Astrocyte (in vitro differentiated cells and primary cell): ENCODE measurements at regions not wholly inside any gene's neighbourhood (a gene's known extent, or its start where the extent isn't known, plus 50 kb on each side); places are given as distances from the start of the nearest gene placed in this dataset.
"Not testable (repeated sequence)": the region's sequence is repeated elsewhere in the genome, so short reads cannot be mapped to it uniquely, and the experiment has no call there.

Experiments
- DNase-seq: peaks from one replicate; pipeline ENCODE4 v3.0.0-alpha.2; 2010; ENCODE audit warnings: low read depth
- FAIRE-seq: peaks from 2 replicates; lab custom pipeline; 2011; peaks lifted over from hg19 to GRCh38; lab: Jason Lieb, UNC
- H2AFZ ChIP-seq: 2 replicates; pipeline ENCODE4 v1.6.0; 2012; ENCODE audit warnings: low read depth, low read length, inconsistent platforms
- H3K27ac ChIP-seq: 2 replicates; pipeline ENCODE4 v1.5.1; 2011; ENCODE audit warnings: low read depth, low read length, inconsistent platforms
- H3K27me3 ChIP-seq: 2 replicates; pipeline ENCODE4 v1.6.0; 2011; ENCODE audit warnings: low read length, inconsistent platforms; ENCODE audit not compliant: insufficient read depth
- H3K36me3 ChIP-seq: 2 replicates; pipeline ENCODE4 v1.5.1; 2011; ENCODE audit warnings: low read length, inconsistent platforms; ENCODE audit not compliant: insufficient read depth
- H3K4me1 ChIP-seq: 2 replicates; pipeline ENCODE4 v1.5.1; 2011; ENCODE audit warnings: low read length, inconsistent platforms; ENCODE audit not compliant: insufficient read depth
- H3K4me2 ChIP-seq: 2 replicates; pipeline ENCODE4 v1.6.0; 2012; ENCODE audit warnings: low read length, inconsistent platforms
- H3K4me3 ChIP-seq: 2 replicates; pipeline ENCODE4 v1.5.1; 2011; ENCODE audit warnings: low read depth, mild to moderate bottlenecking, low read length, inconsistent platforms; ENCODE audit not compliant: insufficient read depth
- H3K79me2 ChIP-seq: 2 replicates; pipeline ENCODE4 v1.6.0; 2012; ENCODE audit warnings: mild to moderate bottlenecking, low read length, inconsistent platforms; ENCODE audit not compliant: insufficient read depth
- H3K9ac ChIP-seq: 2 replicates; pipeline ENCODE4 v1.6.0; 2012; ENCODE audit warnings: mild to moderate bottlenecking, low read length, inconsistent platforms
- H3K9me3 ChIP-seq: 2 replicates; pipeline ENCODE4 v1.5.1; 2012; ENCODE audit warnings: low read depth, mild to moderate bottlenecking, low read length, inconsistent platforms; ENCODE audit not compliant: insufficient read depth
- H4K20me1 ChIP-seq: 2 replicates; pipeline ENCODE4 v1.6.0; 2012; ENCODE audit warnings: low read length, inconsistent platforms; ENCODE audit not compliant: insufficient read depth
- H3K27ac Mint-ChIP-seq: one replicate; pipeline ENCODE4 v1.8.0; 2021; ENCODE audit warnings: mild to moderate bottlenecking, mixed read lengths; ENCODE audit not compliant: unreplicated experiment
- H3K27me3 Mint-ChIP-seq: one replicate; pipeline ENCODE4 v1.8.0; 2021; ENCODE audit warnings: low read depth, mixed read lengths; ENCODE audit not compliant: unreplicated experiment
- H3K36me3 Mint-ChIP-seq: one replicate; pipeline ENCODE4 v1.8.0; 2021; ENCODE audit warnings: low read depth, mixed read lengths; ENCODE audit not compliant: unreplicated experiment
- H3K4me1 Mint-ChIP-seq: one replicate; pipeline ENCODE4 v1.8.0; 2021; ENCODE audit warnings: low read depth, mixed read lengths; ENCODE audit not compliant: unreplicated experiment
- H3K4me3 Mint-ChIP-seq: one replicate; pipeline ENCODE4 v1.8.0; 2021; ENCODE audit warnings: mild to moderate bottlenecking, moderate library complexity, mixed read lengths; ENCODE audit not compliant: unreplicated experiment
- H3K9me3 Mint-ChIP-seq: one replicate; pipeline ENCODE4 v1.8.0; 2021; ENCODE audit warnings: mild to moderate bottlenecking, mixed read lengths; ENCODE audit not compliant: unreplicated experiment
- EZH2 ChIP-seq: IDR thresholded peaks from 2 replicates; pipeline ENCODE4 v1.6.1; 2012; ENCODE audit warnings: mild to moderate bottlenecking, low read length, inconsistent platforms; ENCODE audit not compliant: insufficient read depth
- TF ChIP-seq, protein P1 (sequence below): IDR thresholded peaks from 2 replicates; pipeline ENCODE4 v1.5.1; 2011; ENCODE audit warnings: low read depth, mild to moderate bottlenecking, inconsistent platforms, low read length, moderate library complexity; ENCODE audit not compliant: insufficient read depth

DNA sequence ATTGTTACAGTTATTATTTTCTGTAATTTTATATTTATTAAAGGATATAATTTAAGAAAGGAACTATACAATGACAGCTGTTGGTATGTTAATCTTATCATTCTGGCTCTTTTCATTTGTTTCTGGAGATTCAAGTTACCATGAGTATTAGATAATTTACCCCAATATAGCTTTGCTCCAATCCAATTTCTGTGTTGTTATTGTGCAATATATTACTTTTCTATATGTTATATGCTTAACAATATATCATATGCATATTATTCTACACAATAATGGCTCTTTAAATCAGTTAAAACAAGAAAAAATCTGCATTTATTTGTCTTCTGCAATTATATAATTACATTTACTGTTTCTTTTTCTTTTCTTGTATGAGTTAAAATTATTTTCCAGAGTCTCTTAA is 1650.9 kb downstream of the BRINP3 start:
- TF ChIP-seq, protein P1, sequence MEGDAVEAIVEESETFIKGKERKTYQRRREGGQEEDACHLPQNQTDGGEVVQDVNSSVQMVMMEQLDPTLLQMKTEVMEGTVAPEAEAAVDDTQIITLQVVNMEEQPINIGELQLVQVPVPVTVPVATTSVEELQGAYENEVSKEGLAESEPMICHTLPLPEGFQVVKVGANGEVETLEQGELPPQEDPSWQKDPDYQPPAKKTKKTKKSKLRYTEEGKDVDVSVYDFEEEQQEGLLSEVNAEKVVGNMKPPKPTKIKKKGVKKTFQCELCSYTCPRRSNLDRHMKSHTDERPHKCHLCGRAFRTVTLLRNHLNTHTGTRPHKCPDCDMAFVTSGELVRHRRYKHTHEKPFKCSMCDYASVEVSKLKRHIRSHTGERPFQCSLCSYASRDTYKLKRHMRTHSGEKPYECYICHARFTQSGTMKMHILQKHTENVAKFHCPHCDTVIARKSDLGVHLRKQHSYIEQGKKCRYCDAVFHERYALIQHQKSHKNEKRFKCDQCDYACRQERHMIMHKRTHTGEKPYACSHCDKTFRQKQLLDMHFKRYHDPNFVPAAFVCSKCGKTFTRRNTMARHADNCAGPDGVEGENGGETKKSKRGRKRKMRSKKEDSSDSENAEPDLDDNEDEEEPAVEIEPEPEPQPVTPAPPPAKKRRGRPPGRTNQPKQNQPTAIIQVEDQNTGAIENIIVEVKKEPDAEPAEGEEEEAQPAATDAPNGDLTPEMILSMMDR: no peak
- no peak for TF ChIP-seq EZH2
- Mint-ChIP-seq H3K4me1 (peaks cover 7% of the 10 kb centered on the region), H3K27ac (no peak overlapping the region), H3K4me3 (no peak overlapping the region), H3K27me3 (no peaks in the 10 kb centered on the region), H3K36me3 (no peaks in the 10 kb centered on the region), H3K9me3 (no peaks in the 10 kb centered on the region)
- FAIRE-seq (no peak), DNase-seq (no peak)
- no peaks in the 10 kb centered on the region for H3K27me3 ChIP-seq
- no peaks in the 10 kb centered on the region for H4K20me1 ChIP-seq
- H3K27ac ChIP-seq: no peak overlapping the region
- H3K4me2 ChIP-seq: no peak overlapping the region
- H3K4me3 ChIP-seq: no peak overlapping the region
- no peaks in the 10 kb centered on the region for H3K4me1 ChIP-seq
- H3K36me3 ChIP-seq: no peaks in the 10 kb centered on the region
- no peaks in the 10 kb centered on the region for H3K79me2 ChIP-seq
- H3K9me3 ChIP-seq: no peaks in the 10 kb centered on the region
- H2AFZ ChIP-seq: no peak overlapping the region
- H3K9ac ChIP-seq: no peak overlapping the region

DNA sequence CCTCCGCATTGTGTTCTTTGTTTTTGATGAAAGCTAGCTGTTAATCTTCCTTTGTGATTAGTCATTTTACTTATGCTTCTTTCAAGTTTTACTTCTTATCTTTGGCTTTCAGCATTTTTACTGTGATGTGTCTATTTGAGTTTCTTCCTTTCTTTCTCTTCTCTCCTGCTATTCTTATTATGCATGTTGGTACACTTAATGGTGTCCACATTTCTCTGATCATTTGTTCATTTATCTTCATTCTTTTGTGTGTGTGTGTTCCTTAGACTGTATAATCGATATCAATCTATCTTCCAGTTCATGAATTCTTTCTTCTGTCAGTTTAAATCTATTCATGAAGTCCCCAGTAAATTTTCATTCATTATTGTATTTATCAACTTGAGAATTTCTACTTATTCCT is 1650.3 kb downstream of the BRINP3 start:
- H3K27me3 Mint-ChIP-seq: no peaks in the 10 kb centered on the region
- H3K9me3 Mint-ChIP-seq: no peaks in the 10 kb centered on the region
- Histone ChIP-seq H3K36me3 (no peaks in the 10 kb centered on the region), H3K4me2 (no peak overlapping the region), H4K20me1 (no peaks in the 10 kb centered on the region), H3K79me2 (no peaks in the 10 kb centered on the region), H3K9ac (no peak overlapping the region), H3K4me3 (no peak overlapping the region), H3K27ac (no peak overlapping the region), H3K4me1 (no peaks in the 10 kb centered on the region), H3K9me3 (no peaks in the 10 kb centered on the region), H2AFZ (no peak overlapping the region), H3K27me3 (no peaks in the 10 kb centered on the region)
- no peak for DNase-seq
- no peaks in the 10 kb centered on the region for H3K36me3 Mint-ChIP-seq
- no peak for TF ChIP-seq EZH2
- TF ChIP-seq, protein P1: no peak
- H3K27ac Mint-ChIP-seq: no peak overlapping the region
- no peak overlapping the region for H3K4me3 Mint-ChIP-seq
- H3K4me1 Mint-ChIP-seq: peaks cover under 1% of the 10 kb centered on the region
- FAIRE-seq: no peak

DNA sequence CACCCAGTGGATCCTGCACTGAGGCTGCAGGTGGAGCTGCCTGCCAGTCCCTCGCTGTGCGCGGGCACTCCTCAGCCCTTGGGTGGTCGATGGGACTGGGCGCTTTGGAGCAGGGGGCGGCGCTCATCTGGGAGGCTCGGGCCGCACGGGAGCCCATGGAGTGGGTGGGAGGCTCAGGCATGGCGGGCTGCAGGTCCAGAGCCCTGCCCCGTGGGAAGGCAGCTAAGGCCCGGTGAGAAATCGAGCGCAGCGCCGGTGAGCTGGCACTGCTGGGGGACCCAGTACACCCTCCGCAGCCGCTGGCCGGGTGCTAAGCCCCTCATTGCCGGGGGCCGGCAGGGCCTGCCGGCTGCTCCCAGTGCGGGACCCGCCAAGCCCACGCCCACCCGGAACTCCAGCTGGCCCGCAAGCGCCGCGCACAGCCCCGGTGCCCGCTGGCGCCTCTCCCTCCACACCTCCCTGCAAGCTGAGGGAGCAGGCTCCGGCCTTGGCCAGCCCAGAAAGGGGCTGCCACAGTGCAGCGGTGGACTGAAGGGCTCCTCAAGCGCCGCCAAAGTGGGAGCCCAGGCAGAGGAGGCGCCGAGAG is 1636.5 kb downstream of the BRINP3 start:
- not testable (repeated sequence) for H3K27ac Mint-ChIP-seq, H3K4me2 ChIP-seq, H4K20me1 ChIP-seq, H3K36me3 Mint-ChIP-seq, H3K27me3 Mint-ChIP-seq, H3K4me3 ChIP-seq, DNase-seq, H3K4me3 Mint-ChIP-seq, H3K4me1 ChIP-seq, H3K27ac ChIP-seq, FAIRE-seq, H3K9me3 ChIP-seq, H3K27me3 ChIP-seq, H3K9me3 Mint-ChIP-seq, H3K79me2 ChIP-seq, H3K4me1 Mint-ChIP-seq, H3K9ac ChIP-seq, H3K36me3 ChIP-seq, H2AFZ ChIP-seq
